Left ventricle myocardium superior (tissue), 1 donor: ENCODE measurements at regions not wholly inside any gene's neighbourhood (a gene's known extent, or its start where the extent isn't known, plus 50 kb on each side); places are given as distances from the start of the nearest gene placed in this dataset.

ENCODE experiments used
- ATAC-seq: fragments of 200-7000 bp; cut with Tn5 transposase; one replicate; pipeline ENCODE4 v1.9.1; 2020; ENCODE audit warnings: mild to moderate bottlenecking, moderate library complexity
- DNase-seq: peaks from one replicate; pipeline ENCODE4 v3.0.0-alpha.2; 2020
- intact Hi-C: fragments of 100-400 bp; cut with micrococcal nuclease; formaldehyde crosslinking; loops from one replicate; pipeline ENCODE4 v1.11.0; 2022
- donor health status: DM: no; HTN: yes; CAD: no; lungs with severe emphysema.

DNA sequence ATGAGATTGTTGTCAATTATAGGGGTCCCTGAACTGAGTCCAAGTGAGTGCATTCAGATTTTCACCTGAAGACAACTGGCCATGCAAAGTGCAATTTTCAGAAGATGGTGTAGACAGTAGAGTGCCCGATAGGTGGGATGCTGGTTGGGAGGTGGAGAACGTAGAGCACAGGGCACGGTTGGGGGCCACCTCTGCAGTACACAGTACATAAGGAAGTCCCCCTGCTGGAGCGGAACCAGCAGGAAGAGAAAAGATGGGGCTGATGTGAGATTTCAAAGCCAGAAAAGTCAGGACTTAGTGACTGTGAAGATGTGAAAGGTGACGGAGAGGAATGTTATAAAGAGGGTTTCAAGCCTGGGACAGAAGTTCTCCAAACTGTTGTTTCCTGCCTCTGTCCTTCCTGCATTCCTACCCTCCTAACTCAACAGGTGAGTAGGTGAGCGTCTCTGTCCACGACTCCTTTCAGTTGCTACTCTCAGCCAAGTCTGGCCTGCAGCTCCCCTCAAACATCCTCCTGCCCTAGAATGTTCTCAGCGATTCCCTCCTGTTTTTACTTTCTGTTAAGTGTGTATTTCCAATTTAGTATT lies 330.8 kb downstream of the PRL start:
- no peak for ATAC-seq
- intact Hi-C loops = no loop called here
- no peak for DNase-seq

DNA sequence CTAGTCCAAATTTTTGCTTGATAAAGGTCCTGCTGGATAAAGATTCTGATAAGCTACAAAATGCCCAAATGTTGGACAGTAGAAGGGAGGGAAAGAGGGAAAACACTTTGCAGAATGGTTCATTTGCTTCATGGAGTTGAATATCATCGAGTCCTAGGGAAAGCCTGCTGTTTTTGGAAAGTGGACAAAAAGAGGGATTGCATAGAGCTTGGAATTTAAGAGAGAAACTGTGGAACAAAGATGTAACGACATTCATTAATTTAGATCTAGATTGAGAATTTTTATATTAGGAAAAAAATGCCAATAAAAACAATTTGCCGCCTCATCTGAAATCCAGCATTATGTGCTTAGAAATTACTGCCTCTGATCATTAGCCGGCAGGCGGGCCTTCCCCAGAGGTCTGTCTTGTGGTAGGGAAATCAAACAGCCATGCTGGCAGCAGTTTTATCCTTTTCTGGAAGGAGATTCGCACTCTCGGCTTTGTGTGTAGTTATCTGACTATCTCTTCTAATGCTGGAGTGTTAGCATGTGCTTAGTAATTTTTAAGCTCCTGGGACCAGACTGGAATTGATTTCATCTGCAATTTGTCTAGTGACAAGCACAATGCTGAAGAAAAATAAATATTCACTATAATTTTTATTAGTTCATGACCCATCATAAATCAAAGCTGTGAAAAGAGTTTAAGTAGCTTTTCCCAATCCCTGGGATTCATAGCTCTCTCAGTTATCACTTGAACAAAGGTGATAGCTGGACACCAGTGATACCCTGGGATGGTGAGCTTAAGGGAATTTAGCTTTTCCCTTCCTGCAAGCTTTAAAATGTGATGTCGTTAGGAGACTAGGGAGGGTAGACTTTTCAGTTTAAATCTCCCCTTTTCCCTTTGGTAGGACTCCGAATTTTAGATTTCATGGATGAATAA lies 329.5 kb downstream of the PRL start:
- DNase-seq = no peak
- intact Hi-C loops = no loop called here
- no peak for ATAC-seq

DNA sequence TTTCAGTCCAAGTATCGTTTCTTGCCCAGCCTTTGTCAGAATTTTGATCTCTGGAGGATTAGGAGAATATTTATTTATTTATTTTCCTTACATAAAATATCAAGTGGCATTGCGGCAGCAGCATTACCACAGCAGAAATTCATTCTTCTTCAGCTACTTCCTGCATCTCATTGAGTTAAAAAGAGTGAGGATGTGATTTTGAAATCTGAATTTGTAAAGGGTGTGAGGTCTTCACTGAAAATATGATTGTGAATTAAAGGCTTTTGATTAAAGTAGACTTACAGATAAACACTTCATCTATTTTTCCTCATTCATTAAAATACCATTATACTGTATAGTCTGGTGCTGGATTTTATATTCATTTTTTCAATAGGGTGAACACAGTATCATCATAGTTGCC lies 328.4 kb downstream of the PRL start:
- intact Hi-C loops = no loop called here
- DNase-seq (no peak), ATAC-seq (no peak)

DNA sequence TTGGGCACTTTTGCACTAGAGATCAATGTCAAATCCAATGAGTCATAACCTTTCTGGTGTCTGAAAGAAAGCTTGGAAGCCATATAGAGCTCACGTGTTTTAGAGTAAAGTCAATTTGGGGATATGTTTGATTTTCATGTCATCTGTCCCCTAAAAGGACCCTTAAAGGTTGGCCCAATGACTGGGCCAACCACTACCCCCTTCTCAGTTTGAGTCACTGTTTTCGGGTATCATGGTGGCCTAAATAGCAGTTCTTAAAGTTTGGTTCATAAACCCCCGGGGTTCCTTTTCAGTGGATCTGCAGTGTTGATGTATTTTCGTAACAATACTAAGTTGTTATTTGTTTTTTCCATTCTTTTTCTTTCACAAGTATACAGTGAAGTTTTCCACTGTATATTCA lies 327.6 kb downstream of the PRL start:
- DNase-seq = no peak
- intact Hi-C loops = no loop called here
- ATAC-seq = no peak

DNA sequence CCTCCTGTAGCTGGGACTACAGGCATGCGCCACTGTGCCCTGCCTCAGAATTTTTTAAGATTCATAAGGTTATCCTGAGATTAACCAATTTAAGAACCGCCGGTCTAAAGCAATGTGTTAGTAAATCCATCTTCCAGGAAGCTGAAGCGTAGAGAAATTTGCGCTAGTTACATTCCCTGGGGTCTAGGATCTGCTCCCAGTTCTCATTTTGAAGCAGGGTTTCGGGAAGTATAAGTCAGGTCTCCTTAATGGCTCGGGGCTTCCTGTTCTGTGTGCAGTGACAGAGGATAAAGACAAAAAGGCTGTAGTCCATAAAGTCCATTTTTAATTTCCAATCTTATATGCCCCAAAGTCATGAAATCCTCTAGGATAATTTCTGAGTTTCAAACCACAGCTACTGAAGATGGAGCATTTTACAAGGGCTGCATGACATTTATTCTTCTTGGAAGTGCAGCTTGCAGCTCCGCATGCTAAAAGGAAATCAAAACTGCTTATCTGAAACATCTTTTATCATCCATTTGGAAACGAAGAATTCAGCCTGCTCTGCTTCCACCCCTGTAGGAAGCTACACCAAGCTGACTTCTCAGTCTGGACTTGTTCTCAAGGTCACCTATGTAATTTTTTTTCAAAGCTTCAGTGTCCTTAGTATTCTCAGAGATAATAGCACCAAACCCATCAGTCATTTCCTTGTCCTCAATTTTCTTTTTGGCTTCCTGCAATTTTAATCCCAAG lies 326.1 kb downstream of the PRL start:
- DNase-seq = no peak
- intact Hi-C loops = no loop called here
- ATAC-seq = peak; percentile 34

DNA sequence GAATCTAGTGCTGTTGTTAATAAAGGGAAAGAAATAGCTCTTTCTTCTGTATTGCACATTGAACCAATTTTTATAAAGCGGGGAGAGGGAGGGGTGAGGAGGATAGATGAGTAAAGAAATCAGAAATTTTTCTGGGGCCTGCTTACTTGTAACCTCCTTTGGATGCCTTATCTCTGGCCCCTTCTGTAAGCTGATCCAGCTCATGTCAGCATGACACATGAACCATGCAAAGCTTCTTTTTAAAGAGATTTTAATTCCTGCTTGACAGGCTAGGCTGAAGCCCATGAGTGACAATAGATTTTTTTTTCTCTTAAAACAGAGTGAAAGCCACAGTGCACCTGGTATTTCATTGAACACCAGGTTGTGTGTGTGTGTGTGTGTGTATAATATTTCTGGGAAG lies 325.3 kb downstream of the PRL start:
- ATAC-seq (no peak), DNase-seq (no peak)
- intact Hi-C loops = no loop called here

DNA sequence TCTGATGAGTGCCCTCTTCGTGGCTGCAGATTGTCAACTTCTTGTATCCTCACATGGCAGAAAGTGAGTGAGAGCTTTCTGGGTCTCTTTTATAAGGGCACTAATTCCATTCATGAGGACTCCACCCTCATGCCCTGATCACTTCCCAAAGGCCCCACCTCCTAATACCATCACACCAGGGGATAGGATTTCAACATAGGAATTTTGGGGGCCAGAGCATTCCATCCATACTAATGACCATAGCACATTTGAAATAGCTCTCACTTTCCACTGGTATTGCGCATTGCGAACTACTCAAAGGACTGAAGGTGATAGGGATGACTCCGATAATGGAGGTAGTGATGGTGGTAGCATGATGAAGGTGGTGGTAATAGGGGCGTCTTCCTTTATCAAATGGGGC lies 324.3 kb downstream of the PRL start:
- no peak for DNase-seq
- no peak for ATAC-seq
- intact Hi-C loops = no loop called here

DNA sequence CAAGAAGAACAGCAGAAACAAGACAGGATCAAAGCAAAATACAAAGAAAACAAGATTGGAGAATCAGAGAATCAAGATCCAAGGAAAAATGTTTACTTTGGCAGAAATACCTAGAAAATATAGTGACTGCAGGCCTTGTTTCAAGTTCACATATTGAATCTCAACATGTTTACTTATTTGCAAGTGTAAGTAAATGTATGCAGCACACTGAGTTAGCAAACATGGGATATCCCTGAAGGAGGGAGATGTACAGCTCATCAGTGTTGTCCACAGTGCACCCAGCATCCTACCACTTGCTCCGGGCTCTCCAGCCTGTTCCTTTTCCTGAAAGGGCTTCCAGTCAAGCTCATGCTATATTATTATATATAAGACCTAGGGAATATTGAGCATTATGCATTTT lies 319.5 kb downstream of the PRL start:
- ATAC-seq = no peak
- no peak for DNase-seq
- intact Hi-C loops = no loop called here

DNA sequence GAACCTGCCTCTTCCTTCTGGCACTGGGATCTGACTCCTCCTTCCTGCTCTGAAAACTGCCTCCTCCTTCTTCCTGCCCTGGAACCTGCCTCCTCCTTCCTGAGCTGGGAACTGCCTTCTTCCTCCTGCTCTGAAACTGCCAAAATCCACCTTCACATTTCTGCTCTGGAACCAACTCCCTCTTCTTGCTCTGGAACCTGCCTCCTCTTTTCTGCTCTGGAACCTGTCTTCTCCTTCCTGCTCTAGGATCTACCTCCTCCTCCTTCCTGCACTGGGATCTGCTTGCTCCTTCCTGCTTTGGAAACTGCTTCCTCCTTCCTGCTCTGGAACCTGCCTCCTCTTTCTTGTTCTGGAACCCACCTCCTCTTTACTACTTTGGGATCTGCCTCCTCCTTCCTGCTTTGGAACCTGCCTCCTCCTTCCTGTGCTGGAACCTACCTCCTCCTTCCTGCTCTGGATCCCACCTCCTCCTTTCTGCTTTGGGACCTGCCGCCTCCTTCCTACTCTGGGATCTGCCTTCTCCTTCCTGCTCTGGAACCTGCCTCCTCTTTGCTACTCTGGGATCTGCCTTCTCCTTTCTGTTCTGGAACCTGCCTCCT lies 315.5 kb downstream of the PRL start:
- intact Hi-C loops = no loop called here
- DNase-seq (no peak), ATAC-seq (no peak)

DNA sequence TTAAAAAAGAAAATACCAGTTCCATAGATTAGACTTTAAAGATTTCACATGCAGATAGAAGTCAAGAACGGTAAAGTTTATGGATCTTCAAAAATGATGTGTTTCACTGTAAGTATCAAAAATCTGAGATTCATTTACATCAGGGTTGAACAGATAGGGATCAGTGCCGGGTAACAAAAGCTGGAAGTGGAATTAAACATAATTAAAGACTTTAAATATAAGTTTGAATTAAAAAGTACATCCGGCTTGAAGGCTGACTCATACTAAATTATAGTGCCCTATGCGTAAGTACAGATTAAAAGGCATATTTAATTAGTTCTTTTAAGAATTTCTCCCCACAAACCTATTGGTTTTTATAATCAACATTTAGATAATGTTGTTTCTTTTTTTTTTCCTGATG lies 312.7 kb downstream of the PRL start:
- intact Hi-C loops = no loop called here
- no peak for ATAC-seq
- no peak for DNase-seq

DNA sequence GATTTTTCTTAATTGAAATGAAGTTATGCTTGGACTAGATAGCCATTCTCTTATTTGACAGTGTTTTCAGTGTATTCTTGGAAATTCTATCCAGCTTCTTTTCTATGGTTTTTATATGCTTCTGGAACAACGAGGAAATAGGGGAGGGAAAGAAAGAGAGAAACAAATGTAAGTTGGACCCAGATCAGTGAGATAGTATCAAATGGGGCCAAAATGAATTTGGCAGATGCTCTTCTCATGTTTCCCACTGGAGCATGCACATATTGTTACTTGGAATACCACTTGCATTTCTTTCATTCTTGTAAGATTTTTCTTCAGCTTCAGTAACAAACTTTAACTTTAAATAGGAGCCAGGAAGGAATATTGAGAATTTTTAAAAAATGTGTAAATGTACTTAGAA lies 312.3 kb downstream of the PRL start:
- DNase-seq = no peak
- intact Hi-C loops = no loop called here
- ATAC-seq = no peak

DNA sequence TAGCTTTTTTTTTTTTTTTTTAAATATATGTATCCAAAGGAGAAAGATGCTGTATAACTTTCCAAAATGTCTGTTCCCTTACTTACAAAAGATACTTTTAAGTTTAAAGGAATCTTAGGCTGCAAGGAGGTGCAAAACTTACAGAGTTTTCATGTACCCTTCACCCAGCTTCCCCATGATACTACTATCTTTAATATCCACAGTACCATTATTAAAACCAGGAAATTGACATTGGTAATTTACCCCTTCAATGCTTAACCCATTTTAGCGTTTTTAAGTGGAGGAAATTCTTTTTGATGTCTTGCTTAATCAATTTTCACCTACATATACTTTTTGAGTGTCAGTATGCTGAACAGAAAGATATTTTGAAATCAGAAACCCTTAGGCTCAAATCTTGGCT lies 310.9 kb downstream of the PRL start:
- intact Hi-C loops = no loop called here
- DNase-seq (no peak), ATAC-seq (no peak)

DNA sequence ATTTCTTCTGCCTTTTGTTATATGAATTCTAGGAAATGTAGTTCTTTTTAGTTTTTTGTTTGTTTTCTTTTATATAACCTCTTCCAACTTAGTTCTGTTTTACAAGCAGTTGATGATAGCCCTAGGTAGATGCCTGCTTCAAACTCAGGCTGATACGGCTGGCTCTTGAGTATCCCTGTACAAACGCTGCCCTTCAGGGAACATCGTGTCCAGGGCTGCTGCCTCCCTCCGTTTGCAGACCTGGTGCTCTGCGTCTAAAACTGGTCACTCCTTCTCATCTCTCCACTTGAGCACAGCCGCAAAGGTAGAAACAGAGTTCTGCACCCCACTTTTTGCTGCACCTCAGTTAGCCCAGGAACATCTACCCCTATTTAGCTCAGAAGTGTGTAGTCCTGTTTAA lies 310.1 kb downstream of the PRL start:
- DNase-seq (no peak), ATAC-seq (no peak)
- intact Hi-C loops = no loop called here

DNA sequence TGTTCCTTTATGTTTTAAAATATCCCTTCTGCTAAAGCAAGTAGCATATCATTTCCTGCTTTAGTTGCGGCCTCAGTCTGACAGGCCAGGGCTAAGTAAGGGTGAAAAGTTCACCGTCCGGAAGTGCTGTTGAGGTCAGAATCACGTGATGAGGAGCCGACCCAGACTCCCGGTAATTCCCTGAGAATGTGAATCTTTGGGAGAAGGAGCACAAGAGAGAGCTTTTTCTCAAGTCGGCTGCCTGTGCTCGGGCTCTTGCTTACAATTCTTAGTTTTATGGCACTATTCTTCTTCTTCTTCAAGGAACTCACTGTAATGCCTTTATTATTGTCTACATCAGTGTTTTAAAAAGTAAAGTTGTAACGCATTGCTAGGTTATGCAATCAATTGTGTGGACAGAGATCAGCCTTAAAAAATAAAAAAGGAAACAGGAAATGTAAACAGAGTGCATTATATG lies 309.3 kb downstream of the PRL start:
- ATAC-seq (peak; percentile 99), DNase-seq (peak; percentile 54)
- intact Hi-C loops = no loop called here

DNA sequence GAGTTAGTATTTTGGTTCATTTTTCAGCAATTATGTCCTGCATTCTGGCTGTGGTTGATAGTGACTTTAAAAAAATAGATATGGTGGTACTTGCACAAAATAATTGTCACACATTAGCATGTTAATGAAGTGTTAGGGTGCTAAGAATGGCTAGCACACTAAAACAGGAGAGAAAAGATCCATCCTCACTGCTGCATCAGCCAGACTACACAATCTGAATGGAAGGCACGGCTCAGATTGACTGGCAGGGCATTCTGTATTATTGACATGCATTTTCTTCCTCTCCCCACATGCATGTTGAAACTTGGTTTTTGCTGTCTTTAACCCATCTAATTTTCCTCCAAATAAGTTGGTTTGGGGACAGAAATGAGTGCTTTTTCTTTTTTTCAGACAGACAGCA lies 306.3 kb downstream of the PRL start:
- intact Hi-C loops = no loop called here
- DNase-seq (no peak), ATAC-seq (no peak)

DNA sequence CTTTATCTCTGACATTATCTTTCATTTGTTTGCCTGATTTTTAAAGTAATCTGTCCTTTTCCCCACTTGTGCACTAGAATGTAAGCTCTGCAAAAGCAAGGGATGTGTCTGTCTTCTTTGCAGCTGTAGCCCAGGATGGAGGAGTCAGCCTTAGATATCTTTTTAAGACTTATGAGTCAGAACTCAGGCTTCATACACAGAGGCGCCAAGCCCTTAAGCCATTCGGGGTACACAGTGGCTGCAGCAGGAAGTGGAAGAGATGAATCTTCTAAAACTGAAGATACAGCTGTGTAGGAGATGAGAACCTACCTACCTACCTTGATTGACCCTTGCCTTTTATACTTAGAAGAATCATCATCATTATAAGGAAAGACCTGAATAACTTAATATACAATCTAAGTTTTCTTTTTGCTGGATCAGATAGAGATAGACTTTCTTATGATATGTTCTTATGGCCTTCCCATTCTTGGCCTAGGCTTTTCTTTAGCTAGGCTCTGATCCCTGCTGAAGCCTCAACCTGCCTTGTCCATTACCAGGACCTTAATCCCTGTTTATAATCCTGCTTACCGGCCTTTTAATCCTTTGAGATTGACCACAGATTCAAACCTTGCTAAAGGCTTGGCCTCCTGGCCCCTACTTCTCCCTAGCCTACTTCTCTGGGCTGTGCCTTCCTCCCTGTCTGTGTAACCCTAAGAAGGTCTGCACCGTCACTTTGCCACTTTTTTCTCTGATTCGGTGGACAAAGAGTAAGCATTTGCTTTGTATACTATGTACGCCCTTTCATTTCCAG lies 304.5 kb downstream of the PRL start:
- intact Hi-C loops = no loop called here
- ATAC-seq = no peak
- DNase-seq = no peak

DNA sequence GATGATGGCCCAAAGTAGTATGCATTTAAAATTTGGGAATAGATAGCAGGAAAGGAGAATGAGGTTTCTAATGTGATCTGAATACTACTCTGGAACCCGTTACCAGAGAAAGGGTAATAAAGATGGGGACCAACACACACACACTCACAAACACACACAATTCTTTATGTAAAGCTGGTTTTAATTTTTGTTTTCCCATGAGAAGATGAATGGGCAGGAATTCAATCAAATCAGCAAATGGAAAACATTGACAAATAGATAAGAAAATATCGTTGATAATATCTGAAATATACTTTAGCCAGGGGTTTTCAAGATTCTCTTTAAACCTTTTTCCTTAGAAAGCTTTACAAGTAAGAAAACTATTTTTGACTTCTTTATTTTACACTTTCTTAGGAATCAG lies 303.0 kb downstream of the PRL start:
- no peak for DNase-seq
- no peak for ATAC-seq
- intact Hi-C loops = no loop called here

DNA sequence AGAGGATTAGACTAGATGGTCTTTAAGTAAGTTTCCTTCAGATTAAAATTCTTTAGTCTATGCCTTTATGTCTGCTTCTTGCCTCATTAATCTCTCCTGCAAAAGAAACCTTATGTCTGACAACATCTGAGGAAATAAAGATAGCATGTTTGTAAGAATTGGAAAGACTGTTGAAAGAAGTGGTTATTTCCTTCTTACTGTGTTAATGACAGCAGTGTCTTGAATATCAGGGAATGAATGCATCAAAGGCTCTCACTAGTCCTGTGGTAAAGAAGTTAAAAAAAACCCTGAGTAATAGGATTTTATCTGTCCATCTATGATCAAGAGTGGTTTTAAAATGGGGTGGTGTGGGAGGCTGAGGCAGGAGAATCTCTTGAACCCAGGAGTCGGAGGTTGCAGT lies 302.0 kb downstream of the PRL start:
- DNase-seq (no peak), ATAC-seq (no peak)
- intact Hi-C loops = no loop called here

DNA sequence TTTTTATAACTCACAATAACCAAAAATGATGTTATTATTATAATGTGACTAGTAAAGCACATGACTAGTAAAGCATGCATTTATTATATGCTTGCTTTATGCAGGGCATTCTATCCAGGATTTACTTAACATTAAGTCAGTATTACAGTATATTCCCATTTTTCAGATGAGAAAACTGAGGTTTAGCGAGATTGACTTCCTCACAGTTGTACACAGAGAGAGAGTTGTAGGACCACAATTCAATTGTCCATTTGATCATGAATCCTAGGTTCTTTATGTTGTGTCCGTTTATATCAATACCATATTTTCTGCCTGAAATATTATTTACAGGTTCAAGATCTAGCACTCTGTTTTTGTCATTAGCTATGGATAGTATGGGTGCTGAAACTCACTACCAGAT lies 301.5 kb downstream of the PRL start:
- ATAC-seq (no peak), DNase-seq (no peak)
- intact Hi-C loops = no loop called here
